Kidney (tissue), 13 donors: ENCODE measurements at regions not wholly inside any gene's neighbourhood (a gene's known extent, or its start where the extent isn't known, plus 50 kb on each side); places are given as distances from the start of the nearest gene placed in this dataset.

Source experiments
- DNase-seq, 5 donors: peaks; one replicate each; pipeline ENCODE4 v3.0.0-alpha.2; 2013 to 2020
- FAIRE-seq: peaks from 2 replicates; lab custom pipeline; 2012; peaks lifted over from hg19 to GRCh38; lab: Jason Lieb, UNC
- H3K27ac ChIP-seq, 2 donors: one replicate each; pipeline ENCODE4 v1.7.0; 2013; ENCODE audit warnings: low read depth in 2 of 2, low read length in 2 of 2, inconsistent platforms in 1 of 2
- H3K27me3 ChIP-seq: one replicate; pipeline ENCODE4 v1.7.1; 2013; ENCODE audit warnings: low read length, inconsistent platforms; ENCODE audit not compliant: control insufficient read depth, insufficient read depth
- H3K36me3 ChIP-seq, 3 donors: one replicate each; pipeline versions ENCODE4 v1.7.0 to v1.7.1; 2013; ENCODE audit warnings: low read length in 3 of 3, control low read depth in 1 of 3, inconsistent platforms in 1 of 3; ENCODE audit not compliant: insufficient read depth in 3 of 3, control insufficient read depth in 2 of 3
- H3K4me1 ChIP-seq, 3 donors: one replicate each; pipeline versions ENCODE4 v1.7.0 to v1.7.1; 2013; ENCODE audit warnings: low read length in 3 of 3, inconsistent platforms in 1 of 3, low read depth in 1 of 3; ENCODE audit not compliant: control insufficient read depth in 2 of 3, insufficient read depth in 2 of 3
- H3K4me3 ChIP-seq, 3 donors: one replicate each; pipeline versions ENCODE4 v1.7.0 to v1.8.1; 2013; ENCODE audit warnings: low read length in 3 of 3, control low read depth in 1 of 3, inconsistent platforms in 1 of 3
- H3K9ac ChIP-seq, 3 donors: one replicate each; pipeline versions ENCODE4 v1.7.0 to v1.7.1; 2013; ENCODE audit warnings: low read length in 3 of 3, control low read depth in 1 of 3, inconsistent platforms in 1 of 3
- H3K9me3 ChIP-seq, 3 donors: one replicate each; pipeline versions ENCODE4 v1.7.0 to v1.7.1; 2013; ENCODE audit warnings: low read length in 3 of 3, control low read depth in 1 of 3, inconsistent platforms in 1 of 3; ENCODE audit not compliant: control insufficient read depth in 2 of 3, insufficient read depth in 1 of 3
- CTCF ChIP-seq: IDR thresholded peaks from 3 replicates; pipeline ENCODE4 v1.5.1; 2012; ENCODE audit warnings: mild to moderate bottlenecking, moderate library complexity, borderline replicate concordance; ENCODE audit not compliant: insufficient read depth; ENCODE audit errors: extremely low read depth
- intact Hi-C: fragments of 100-400 bp; cut with DNase I; formaldehyde crosslinking; loops from one replicate; pipeline ENCODE4 v1.11.1; 2022
- donor health status: control.
- donor health status: control.
- donor health status: control.
- donor health status: control.
- donor health status: control.
- donor health status: DM: yes; HTN: yes; CAD: no.
- donor health status: Normal renal cell carcinoma (clear cell type).

- FAIRE-seq (no peak), DNase-seq (no peak)
- no peak overlapping the region for H3K4me3 ChIP-seq
- H3K9ac ChIP-seq, result no peak overlapping the region
- no peak overlapping the region for H3K27ac ChIP-seq
- no peaks in the 10 kb centered on the region for H3K27me3 ChIP-seq
- no peak for TF ChIP-seq CTCF
- H3K36me3 ChIP-seq, result no peaks in the 10 kb centered on the region
- intact Hi-C loops, result no loop called here
- no peaks in the 10 kb centered on the region for H3K9me3 ChIP-seq
- H3K4me1 ChIP-seq, result no peaks in the 10 kb centered on the region
Measured at GRCh38 chr12:43097471-43097870, 454.5 kb downstream of the ADAMTS20 start.

DNA sequence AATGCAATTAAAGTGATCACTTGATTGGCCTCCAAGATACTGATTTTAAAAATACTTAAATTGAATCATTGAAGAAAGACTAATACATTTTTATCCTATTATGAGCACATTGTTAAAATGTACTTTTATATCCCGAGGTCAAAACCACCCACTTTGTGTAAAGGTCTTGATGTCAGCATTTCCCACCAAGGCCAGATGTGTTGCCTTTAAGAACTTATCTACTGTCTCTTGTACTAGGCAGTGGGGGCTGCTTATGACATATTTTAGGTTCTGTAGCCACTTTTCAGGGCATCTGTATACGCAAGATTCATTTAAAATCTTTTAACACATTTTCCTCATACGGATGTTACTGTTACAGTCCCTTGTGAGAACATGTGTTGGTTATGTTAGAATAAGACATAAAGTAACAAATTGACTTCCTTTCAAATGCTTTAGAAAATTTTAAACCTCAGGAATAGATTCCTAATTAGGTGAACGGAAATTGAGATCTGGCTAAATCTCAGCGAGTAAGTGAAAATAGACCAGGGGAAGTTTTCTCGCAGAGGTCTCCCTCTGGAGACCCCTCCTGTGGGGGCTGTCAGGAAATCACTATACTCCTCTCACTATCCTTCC is 456.2 kb downstream of the ADAMTS20 start:
- TF ChIP-seq CTCF, result no peak
- FAIRE-seq (no peak), DNase-seq (no peak)
- Histone ChIP-seq H3K27ac (no peak overlapping the region), H3K9me3 (no peaks in the 10 kb centered on the region), H3K4me3 (no peak overlapping the region), H3K27me3 (no peaks in the 10 kb centered on the region), H3K36me3 (no peaks in the 10 kb centered on the region), H3K9ac (no peak overlapping the region), H3K4me1 (no peaks in the 10 kb centered on the region)
- intact Hi-C loops, result no loop called here

DNA sequence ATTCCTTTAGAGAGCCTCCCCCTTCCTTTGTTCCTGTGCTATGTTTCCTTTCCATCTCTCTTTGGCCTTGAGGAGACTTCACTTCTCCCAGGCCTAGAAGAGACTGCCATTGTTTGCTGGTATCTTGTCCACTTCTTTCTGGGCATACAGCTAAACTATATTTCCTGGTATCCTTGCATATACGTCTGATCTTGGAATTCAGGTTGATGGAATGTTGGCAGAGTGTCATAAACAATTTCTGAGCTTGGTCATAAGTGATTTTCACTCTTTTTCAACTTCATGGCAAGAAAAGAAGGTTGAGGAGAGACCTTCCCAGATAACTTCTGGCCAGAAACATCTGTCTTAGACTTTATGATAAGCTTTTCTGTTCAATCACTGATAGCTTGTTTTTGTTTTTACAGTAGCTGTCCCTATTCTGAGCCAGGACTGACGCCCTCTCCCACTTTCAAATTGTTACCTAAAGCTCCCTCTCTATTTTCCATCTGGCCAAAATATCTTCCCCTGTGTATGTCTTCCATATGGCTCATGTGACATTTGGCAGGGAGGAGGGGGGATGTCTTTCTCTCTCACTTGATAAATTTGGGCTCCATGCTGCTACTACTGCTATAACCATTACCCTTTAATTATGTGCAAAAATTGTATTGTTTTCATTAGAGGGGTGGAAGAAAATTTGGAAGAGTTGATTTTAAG is 457.0 kb downstream of the ADAMTS20 start:
- DNase-seq (no peak), FAIRE-seq (no peak)
- no peak overlapping the region for H3K9ac ChIP-seq
- no peaks in the 10 kb centered on the region for H3K27me3 ChIP-seq
- H3K36me3 ChIP-seq, result no peaks in the 10 kb centered on the region
- H3K9me3 ChIP-seq, result no peaks in the 10 kb centered on the region
- H3K27ac ChIP-seq, result no peak overlapping the region
- H3K4me1 ChIP-seq, result no peaks in the 10 kb centered on the region
- intact Hi-C loops, result no loop called here
- TF ChIP-seq CTCF, result no peak
- no peak overlapping the region for H3K4me3 ChIP-seq
